Esophagus squamous epithelium (tissue), 5 donors: ENCODE measurements at regions not wholly inside any gene's neighbourhood (a gene's known extent, or its start where the extent isn't known, plus 50 kb on each side); places are given as distances from the start of the nearest gene placed in this dataset.

ENCODE experiments used
- DNase-seq: peaks from one replicate; lab custom pipeline; 2025; lab: John Stamatoyannopoulos, UW
- H3K27ac ChIP-seq, 4 donors: fragments of 200-600 bp; sonication (generic); one replicate each; pipeline ENCODE4 v1.5.1; 2016 to 2019; ENCODE audit warnings: mild to moderate bottlenecking in 1 of 4
- H3K27me3 ChIP-seq, 4 donors: fragments of 200-600 bp; sonication (generic); 1 replicate in 3 of 4; 2 replicates in 1 of 4; pipeline versions ENCODE4 v1.5.1 to v1.6.0; 2017 to 2021; ENCODE audit warnings: antibody characterized with exemption in 1 of 4
- H3K36me3 ChIP-seq, 3 donors: fragments of 200-600 bp; sonication (generic); one replicate each; pipeline ENCODE4 v1.5.1; 2016 to 2019
- H3K4me1 ChIP-seq, 3 donors: fragments of 200-600 bp; sonication (generic); one replicate each; pipeline ENCODE4 v1.5.1; 2017 to 2019
- H3K4me3 ChIP-seq, 4 donors: fragments of 200-600 bp; sonication (generic); 1 replicate in 3 of 4; 2 replicates in 1 of 4; pipeline ENCODE4 v1.5.1; 2016 to 2019; ENCODE audit warnings: mild to moderate bottlenecking in 2 of 4, moderate library complexity in 1 of 4
- H3K9me3 ChIP-seq, 3 donors: fragments of 200-600 bp; sonication (generic); one replicate each; pipeline ENCODE4 v1.5.1; 2016 to 2019
- CTCF ChIP-seq, 6 experiments: fragments of 450-650 bp in 4 of 6; fragments of 200-600 bp in 2 of 6; sonication (generic) in 2 of 6; IDR thresholded peaks; one replicate each; pipeline ENCODE4 v1.5.1; 2016 to 2019; ENCODE audit warnings: antibody characterized with exemption in 6 of 6, mild to moderate bottlenecking in 4 of 6, moderate library complexity in 4 of 6
- POLR2A ChIP-seq, 4 donors: fragments of 450-650 bp; IDR thresholded peaks; one replicate each; pipeline ENCODE4 v1.6.1; 2017; ENCODE audit warnings: antibody characterized with exemption in 4 of 4, mild to moderate bottlenecking in 4 of 4, moderate library complexity in 3 of 4
- WGBS, 2 donors: methylation state at CpG; one replicate each; pipeline ENCODE4 v1.1.5; 2018; 5-methylcytosine and 5-hydroxymethylcytosine counted together
- intact Hi-C: fragments of 100-400 bp; cut with DNase I; formaldehyde crosslinking; loops from one replicate; pipeline ENCODE4 v1.15.0; 2022
- donor health status: DM: yes; HTN: yes; CAD: no.

- TF ChIP-seq POLR2A (IDR thresholded peaks at IDR 0.05): no peak
- no peak for TF ChIP-seq CTCF (IDR thresholded peaks at IDR 0.05)
- no peaks in the 10 kb centered on the region for H3K4me1 ChIP-seq
- no peaks in the 10 kb centered on the region for H3K36me3 ChIP-seq
- DNase-seq: no peak
- no peaks in the 10 kb centered on the region for H3K27me3 ChIP-seq
- H3K27ac ChIP-seq: no peak overlapping the region
- 68 to 92% methylated on average over 5 of the region's 5 CpGs for WGBS, 2 donors
- intact Hi-C loops: no loop called here
- no peak overlapping the region for H3K4me3 ChIP-seq
- no peaks in the 10 kb centered on the region for H3K9me3 ChIP-seq
These were observed 78.3 kb upstream of the TMCO5A start for GRCh38 chr15:37856109-37856508.

GRCh38 chr15:37860896-37861295, 73.5 kb upstream of the TMCO5A start:
- no peak for DNase-seq
- TF ChIP-seq POLR2A (IDR thresholded peaks at IDR 0.05) (no peak), CTCF (IDR thresholded peaks at IDR 0.05) (no peak)
- no peaks in the 10 kb centered on the region for H3K27me3 ChIP-seq
- H3K36me3 ChIP-seq: no peaks in the 10 kb centered on the region
- H3K4me3 ChIP-seq: no peak overlapping the region
- 58 to 77% methylated on average over 2 of the region's 2 CpGs for WGBS, 2 donors
- H3K9me3 ChIP-seq: no peaks in the 10 kb centered on the region
- H3K27ac ChIP-seq: no peak overlapping the region
- no peaks in the 10 kb centered on the region for H3K4me1 ChIP-seq
- intact Hi-C loops: no loop called here

GRCh38 chr15:37865687-37866086, 68.8 kb upstream of the TMCO5A start:
- no peaks in the 10 kb centered on the region for H3K4me1 ChIP-seq
- H3K27me3 ChIP-seq: no peaks in the 10 kb centered on the region
- H3K4me3 ChIP-seq: no peak overlapping the region
- TF ChIP-seq POLR2A (IDR thresholded peaks at IDR 0.05) (no peak), CTCF (IDR thresholded peaks at IDR 0.05) (no peak)
- 61 to 85% methylated on average over 1 of the region's 1 CpG for WGBS, 2 donors
- H3K27ac ChIP-seq: no peak overlapping the region
- intact Hi-C loops: no loop called here
- H3K9me3 ChIP-seq: no peaks in the 10 kb centered on the region
- DNase-seq: no peak
- no peaks in the 10 kb centered on the region for H3K36me3 ChIP-seq

- H3K4me3 ChIP-seq: no peak overlapping the region
- no peak overlapping the region for H3K27ac ChIP-seq
- no peak for DNase-seq
- H3K36me3 ChIP-seq: no peaks in the 10 kb centered on the region
- intact Hi-C loops: no loop called here
- H3K27me3 ChIP-seq: peaks cover 0 to 8% (median 0%) of the 10 kb centered on the region in 4 donors
- H3K4me1 ChIP-seq: no peaks in the 10 kb centered on the region
- no peaks in the 10 kb centered on the region for H3K9me3 ChIP-seq
- TF ChIP-seq POLR2A (IDR thresholded peaks at IDR 0.05) (no peak), CTCF (IDR thresholded peaks at IDR 0.05) (no peak)
These were observed 63.7 kb upstream of the TMCO5A start for GRCh38 chr15:37870711-37871110.

- DNase-seq: no peak
- no peak overlapping the region for H3K4me3 ChIP-seq
- TF ChIP-seq POLR2A (IDR thresholded peaks at IDR 0.05): no peak
- TF ChIP-seq CTCF (IDR thresholded peaks at IDR 0.05): no peak
- H3K9me3 ChIP-seq: no peaks in the 10 kb centered on the region
- H3K36me3 ChIP-seq: no peaks in the 10 kb centered on the region
- no peaks in the 10 kb centered on the region for H3K4me1 ChIP-seq
- intact Hi-C loops: no loop called here
- no peak overlapping the region for H3K27ac ChIP-seq
- WGBS, 2 donors: 37 to 61% methylated on average over 7 to 8 of the region's 9 CpGs
- peaks cover 0 to 8% (median 0%) of the 10 kb centered on the region in 4 donors for H3K27me3 ChIP-seq
These were observed 61.8 kb upstream of the TMCO5A start for GRCh38 chr15:37872661-37873060.
